Activated effector memory CD4-positive, alpha-beta T cell treated with Interleukin-2 at 50 U/mL for 16 hours (primary cell): ENCODE measurements at regions not wholly inside any gene's neighbourhood (a gene's known extent, or its start where the extent isn't known, plus 50 kb on each side); places are given as distances from the start of the nearest gene placed in this dataset.

ENCODE experiments used
- DNase-seq: peaks from one replicate; pipeline ENCODE4 v3.0.0-alpha.2; 2020

GRCh38 chr2:18122544-18123210 lies 244.2 kb downstream of the KCNS3 start:
- no peak for DNase-seq

- DNase-seq, result no peak
These were observed 241.4 kb downstream of the KCNS3 start for GRCh38 chr2:18119883-18120282.

GRCh38 chr2:18118703-18119102 lies 240.2 kb downstream of the KCNS3 start:
- DNase-seq, result no peak

- no peak for DNase-seq
These were observed 239.1 kb downstream of the KCNS3 start for GRCh38 chr2:18117592-18117991.

- no peak for DNase-seq
These were observed 231.8 kb downstream of the KCNS3 start for GRCh38 chr2:18110222-18110621.

GRCh38 chr2:18106841-18107240 lies 228.4 kb downstream of the KCNS3 start:
- DNase-seq, result no peak

- no peak for DNase-seq
These were observed 227.5 kb downstream of the KCNS3 start for GRCh38 chr2:18105929-18106328.

GRCh38 chr2:18104595-18105224 lies 226.2 kb downstream of the KCNS3 start:
- no peak for DNase-seq

GRCh38 chr2:18096836-18097405 lies 218.5 kb downstream of the KCNS3 start:
- DNase-seq, result no peak

- no peak for DNase-seq
These were observed 215.8 kb downstream of the KCNS3 start for GRCh38 chr2:18094277-18094676.

- DNase-seq, result no peak
These were observed 214.7 kb downstream of the KCNS3 start for GRCh38 chr2:18093196-18093595.

GRCh38 chr2:18092760-18093159 lies 214.3 kb downstream of the KCNS3 start:
- DNase-seq, result no peak

- DNase-seq, result no peak
These were observed 207.1 kb downstream of the KCNS3 start for GRCh38 chr2:18085593-18085992.

- no peak for DNase-seq
These were observed 205.9 kb downstream of the KCNS3 start for GRCh38 chr2:18084376-18084775.

- DNase-seq, result no peak
These were observed 205.3 kb downstream of the KCNS3 start for GRCh38 chr2:18083806-18084205.

- DNase-seq, result no peak
These were observed 199.7 kb downstream of the KCNS3 start for GRCh38 chr2:18078216-18078615.

- no peak for DNase-seq
These were observed 199.2 kb downstream of the KCNS3 start for GRCh38 chr2:18077704-18078103.

- DNase-seq, result no peak
These were observed 198.8 kb downstream of the KCNS3 start for GRCh38 chr2:18077231-18077630.

GRCh38 chr2:18074476-18074875 lies 196.0 kb downstream of the KCNS3 start:
- no peak for DNase-seq

- no peak for DNase-seq
These were observed 195.1 kb downstream of the KCNS3 start for GRCh38 chr2:18073601-18074000.

GRCh38 chr2:18067588-18068384 lies 189.3 kb downstream of the KCNS3 start:
- no peak for DNase-seq

GRCh38 chr2:18066894-18067293 lies 188.4 kb downstream of the KCNS3 start:
- DNase-seq, result no peak

GRCh38 chr2:18066066-18066465 lies 187.6 kb downstream of the KCNS3 start:
- DNase-seq, result no peak

- no peak for DNase-seq
These were observed 186.8 kb downstream of the KCNS3 start for GRCh38 chr2:18065249-18065648.
